Lower leg skin (tissue), 3 donors: ENCODE measurements at regions not wholly inside any gene's neighbourhood (a gene's known extent, or its start where the extent isn't known, plus 50 kb on each side); places are given as distances from the start of the nearest gene placed in this dataset.

Experiments
- POLR2A ChIP-seq, 2 donors: fragments of 450-650 bp; IDR thresholded peaks; one replicate each; pipeline ENCODE4 v1.6.1; 2016 to 2017; ENCODE audit warnings: antibody characterized with exemption in 2 of 2, mild to moderate bottlenecking in 1 of 2, moderate library complexity in 1 of 2
- TF ChIP-seq, protein P1 (sequence below), 3 donors: fragments of 450-650 bp; IDR thresholded peaks; one replicate each; pipeline ENCODE4 v1.5.1; 2016; ENCODE audit warnings: antibody characterized with exemption in 3 of 3, mild to moderate bottlenecking in 3 of 3, moderate library complexity in 2 of 3

DNA sequence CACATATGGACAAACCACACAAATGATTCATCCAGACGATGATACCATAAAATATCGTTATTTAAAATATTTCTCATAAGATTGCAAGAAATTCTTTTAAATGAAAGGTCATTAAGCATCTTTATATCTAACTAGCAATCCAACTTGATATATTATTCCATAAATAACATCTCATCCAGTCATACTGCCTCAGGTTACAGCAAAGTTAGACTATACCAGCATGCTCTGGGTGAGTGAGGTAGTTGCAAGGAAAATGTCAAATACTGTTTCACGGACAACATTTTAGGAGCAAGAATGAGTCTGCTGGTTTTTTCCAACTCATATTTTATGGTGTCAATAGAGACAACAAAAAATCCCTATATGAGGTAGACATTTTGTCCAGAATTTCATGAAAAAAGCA, 200.9 kb upstream of the TRPM3 start:
- TF ChIP-seq, protein P1, sequence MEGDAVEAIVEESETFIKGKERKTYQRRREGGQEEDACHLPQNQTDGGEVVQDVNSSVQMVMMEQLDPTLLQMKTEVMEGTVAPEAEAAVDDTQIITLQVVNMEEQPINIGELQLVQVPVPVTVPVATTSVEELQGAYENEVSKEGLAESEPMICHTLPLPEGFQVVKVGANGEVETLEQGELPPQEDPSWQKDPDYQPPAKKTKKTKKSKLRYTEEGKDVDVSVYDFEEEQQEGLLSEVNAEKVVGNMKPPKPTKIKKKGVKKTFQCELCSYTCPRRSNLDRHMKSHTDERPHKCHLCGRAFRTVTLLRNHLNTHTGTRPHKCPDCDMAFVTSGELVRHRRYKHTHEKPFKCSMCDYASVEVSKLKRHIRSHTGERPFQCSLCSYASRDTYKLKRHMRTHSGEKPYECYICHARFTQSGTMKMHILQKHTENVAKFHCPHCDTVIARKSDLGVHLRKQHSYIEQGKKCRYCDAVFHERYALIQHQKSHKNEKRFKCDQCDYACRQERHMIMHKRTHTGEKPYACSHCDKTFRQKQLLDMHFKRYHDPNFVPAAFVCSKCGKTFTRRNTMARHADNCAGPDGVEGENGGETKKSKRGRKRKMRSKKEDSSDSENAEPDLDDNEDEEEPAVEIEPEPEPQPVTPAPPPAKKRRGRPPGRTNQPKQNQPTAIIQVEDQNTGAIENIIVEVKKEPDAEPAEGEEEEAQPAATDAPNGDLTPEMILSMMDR (IDR thresholded peaks at IDR 0.05) = no peak
- TF ChIP-seq POLR2A (IDR thresholded peaks at IDR 0.05) = no peak
